Coronary artery (tissue), 2 donors: ENCODE measurements at regions not wholly inside any gene's neighbourhood (a gene's known extent, or its start where the extent isn't known, plus 50 kb on each side); places are given as distances from the start of the nearest gene placed in this dataset.

Experiments
- DNase-seq: peaks from one replicate; pipeline ENCODE4 v3.0.0-alpha.2; 2017; ENCODE audit warnings: low spot score
- H3K27ac ChIP-seq, 2 donors: fragments of 200-600 bp; sonication (generic); one replicate each; pipeline ENCODE4 v1.5.1; 2016 to 2019
- H3K4me3 ChIP-seq: fragments of 200-600 bp; sonication (generic); 2 replicates; pipeline ENCODE4 v1.5.1; 2016; ENCODE audit warnings: mild to moderate bottlenecking, moderate library complexity
- CTCF ChIP-seq: fragments of 200-600 bp; sonication (generic); IDR thresholded peaks from one replicate; pipeline ENCODE4 v1.5.1; 2019; ENCODE audit warnings: antibody characterized with exemption

GRCh38 chr1:229042482-229042881 lies 228.4 kb upstream of the RAB4A start:
- no peak overlapping the region for H3K4me3 ChIP-seq
- TF ChIP-seq CTCF = no peak
- no peak overlapping the region for H3K27ac ChIP-seq
- DNase-seq = no peak

DNA sequence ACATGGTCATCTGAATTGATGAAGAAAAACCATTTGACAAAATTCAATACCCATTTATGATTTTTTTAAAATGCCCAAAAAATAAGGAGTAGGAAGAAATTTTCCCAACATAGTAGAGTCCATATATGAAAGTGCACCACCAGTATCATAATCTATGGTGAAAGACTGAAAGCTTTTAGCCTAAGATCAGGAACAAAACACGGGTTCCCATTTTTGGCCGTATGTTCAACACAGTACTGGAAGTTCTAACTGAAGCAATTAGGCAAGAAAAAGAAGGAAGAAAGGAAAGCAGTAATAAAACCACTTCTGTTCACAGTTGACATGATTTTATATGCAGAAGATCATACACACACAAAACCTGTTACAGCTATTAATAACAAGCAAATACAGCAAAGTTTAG lies 227.8 kb upstream of the RAB4A start:
- no peak for DNase-seq

GRCh38 chr1:229046251-229046853 lies 224.6 kb upstream of the RAB4A start:
- no peak overlapping the region for H3K27ac ChIP-seq
- no peak for TF ChIP-seq CTCF
- H3K4me3 ChIP-seq = no peak overlapping the region
- no peak for DNase-seq

More for the DNA sequence above, 227.8 kb upstream of the RAB4A start:
- Histone ChIP-seq H3K27ac (no peak overlapping the region), H3K4me3 (no peak overlapping the region)
- no peak for TF ChIP-seq CTCF

- no peak for TF ChIP-seq CTCF
- Histone ChIP-seq H3K27ac (no peak overlapping the region), H3K4me3 (no peak overlapping the region)
- no peak for DNase-seq
Measured at GRCh38 chr1:229047161-229047839, 223.6 kb upstream of the RAB4A start.

DNA sequence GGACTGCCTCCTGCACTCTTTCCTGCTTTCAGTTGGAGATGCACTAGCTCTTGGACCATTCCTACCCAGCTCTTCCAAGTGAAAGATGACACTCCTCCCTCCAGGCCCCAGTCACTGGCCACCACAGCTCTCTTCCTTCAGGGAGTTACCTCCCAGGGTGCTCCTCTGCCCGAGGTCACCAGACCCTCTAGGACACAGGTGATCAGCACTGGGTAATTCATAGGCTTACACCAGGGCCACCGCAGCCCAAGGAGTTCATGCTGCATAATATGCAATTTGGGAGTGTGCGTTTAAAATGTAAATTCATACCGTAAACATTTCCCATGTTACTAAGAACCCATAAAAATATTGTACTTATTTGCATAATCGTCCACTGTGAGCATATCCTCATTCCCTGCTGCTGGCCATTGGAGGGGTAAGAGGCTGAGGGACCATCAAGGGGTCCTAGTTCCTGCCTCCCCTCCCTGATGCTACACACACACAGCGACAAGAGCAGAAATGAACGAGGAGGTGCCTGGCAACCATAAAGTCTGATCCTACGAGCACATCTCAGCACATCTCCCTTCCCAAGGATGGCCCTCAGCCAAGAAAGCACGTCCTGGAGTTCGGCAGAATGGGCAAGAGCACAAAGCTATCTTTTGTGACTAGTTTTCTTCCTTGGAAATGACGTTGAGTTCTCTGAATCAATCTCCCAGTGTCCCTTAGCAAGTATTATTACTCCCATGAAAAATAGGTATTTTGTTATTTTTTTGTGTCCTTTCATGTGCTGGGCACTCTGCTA lies 222.9 kb upstream of the RAB4A start:
- no peak for DNase-seq
- Histone ChIP-seq H3K4me3 (no peak overlapping the region), H3K27ac (no peak overlapping the region)
- no peak for TF ChIP-seq CTCF

DNA sequence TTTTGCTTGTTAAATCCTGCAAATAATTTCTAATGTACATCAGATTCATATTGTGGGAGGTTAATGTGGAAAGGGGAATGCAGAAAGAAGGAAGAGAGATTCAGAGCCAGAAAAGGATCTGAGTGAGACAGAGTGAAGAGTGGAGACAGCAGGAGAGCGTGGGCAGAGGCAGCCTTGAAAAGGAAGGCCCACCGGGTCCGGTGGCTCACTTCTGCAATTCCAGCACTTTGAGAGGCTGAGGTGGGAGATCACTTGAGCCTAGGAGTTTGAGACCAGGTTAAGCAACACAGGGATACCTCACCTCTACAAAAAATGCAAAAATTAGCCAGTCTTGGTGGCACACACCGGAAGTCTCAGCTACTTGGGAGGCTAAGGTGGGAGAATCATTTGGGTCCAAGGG lies 222.0 kb upstream of the RAB4A start:
- Histone ChIP-seq H3K27ac (no peak overlapping the region), H3K4me3 (no peak overlapping the region)
- no peak for DNase-seq
- TF ChIP-seq CTCF = no peak
